ENCODE measurements at regions not wholly inside any gene's neighbourhood (a gene's known extent, or its start where the extent isn't known, plus 50 kb on each side); places are given as distances from the start of the nearest gene placed in this dataset.

- Histone ChIP-seq H2BK15ac (ENCODE audit: low read length) (no peak overlapping the region), H3K9me3 (ENCODE audit: insufficient read depth in 2 of 2, low read depth in 1 of 2, low read length in 1 of 2) (no peaks in the 10 kb centered on the region), H2BK12ac (ENCODE audit: low read depth, low read length) (no peak overlapping the region), H3K4me2 (ENCODE audit: insufficient read depth in 1 of 2, low read depth in 2 of 2, low read length in 2 of 2) (no peak overlapping the region), H4K91ac (replicated peaks; ENCODE audit: insufficient read length, low read length) (no peak overlapping the region), H2BK120ac (replicated peaks; ENCODE audit: low read depth, low read length) (no peak overlapping the region), H2AK5ac (ENCODE audit: low read depth, low read length) (no peak overlapping the region), H3K4ac (replicated peaks; ENCODE audit: insufficient read length, low read depth, low read length) (no peak overlapping the region), H3K56ac (replicated peaks; ENCODE audit: insufficient read length, low read depth, low read length) (no peak overlapping the region), H3K4me1 (replicated peaks in 1 of 4; ENCODE audit: control insufficient read depth in 3 of 4, insufficient read depth in 4 of 4, low read length in 3 of 4) (no peaks in the 10 kb centered on the region), H3K23me2 (ENCODE audit: low read depth, low read length) (no peaks in the 10 kb centered on the region), H3K27ac (ENCODE audit: low read depth, low read length) (no peak overlapping the region), H3K18ac (ENCODE audit: extremely low read depth, low read length) (no peak overlapping the region), H3K23ac (ENCODE audit: insufficient read length) (no peak overlapping the region), H4K20me1 (replicated peaks in 1 of 2; ENCODE audit: control insufficient read depth in 1 of 2, insufficient read depth in 2 of 2, low read length in 2 of 2) (no peaks in the 10 kb centered on the region), H3K9ac (replicated peaks in 1 of 4; ENCODE audit: extremely low read depth in 1 of 4, low read depth in 3 of 4, low read length in 3 of 4) (no peak overlapping the region), H3K79me2 (ENCODE audit: control insufficient read depth in 1 of 2, insufficient read depth in 2 of 2, low read length in 2 of 2) (no peaks in the 10 kb centered on the region), H3K36me3 (ENCODE audit: control insufficient read depth in 2 of 4, insufficient read depth in 4 of 4, low read length in 3 of 4) (no peaks in the 10 kb centered on the region), H2BK5ac (ENCODE audit: low read depth, low read length) (no peak overlapping the region), H2AFZ (ENCODE audit: low read length) (no peak overlapping the region), H2BK20ac (ENCODE audit: low read length) (no peak overlapping the region), H3K14ac (ENCODE audit: insufficient read length) (no peak overlapping the region), H3K79me1 (ENCODE audit: low read depth, low read length) (no peaks in the 10 kb centered on the region), H4K8ac (ENCODE audit: extremely low read depth, insufficient read depth, low read length) (no peak overlapping the region), H3K4me3 (ENCODE audit: extremely low read depth in 1 of 4, insufficient read depth in 2 of 4, low read depth in 3 of 4, low read length in 4 of 4) (no peak overlapping the region), H4K5ac (ENCODE audit: insufficient read length, low read depth, low read length) (no peak overlapping the region), H3K27me3 (replicated peaks in 1 of 4; ENCODE audit: control insufficient read depth in 3 of 4, extremely low read depth in 1 of 4, insufficient read depth in 3 of 4, low read length in 3 of 4) (no peaks in the 10 kb centered on the region)
- 93% methylated on average over 3 of the region's 3 CpGs; no CpG with 5 or more reads in 1 of the 2 experiments for WGBS, 2 experiments (ENCODE audit: extremely low coverage in 1 of 2, insufficient coverage in 1 of 2, insufficient read length in 1 of 2, insufficient replicate concordance in 2 of 2, low coverage in 1 of 2, low lambda C conversion rate in 2 of 2, missing lambda C conversion rate in 1 of 2)
- DNase-seq (ENCODE audit: low read depth in 1 of 2, low spot score in 2 of 2) (no peak), FAIRE-seq (no peak)
- POLR2A ChIA-PET (ENCODE audit: partially characterized antibody): no interaction called here
- TF ChIP-seq HDAC2 (IDR thresholded peaks at IDR 0.05; ENCODE audit: borderline replicate concordance in 1 of 2, low read depth in 2 of 2, low read length in 2 of 2) (no peak), CHD1 (IDR thresholded peaks at IDR 0.05; ENCODE audit: low read depth, low read length) (no peak), EZH2 (IDR thresholded peaks at IDR 0.05; ENCODE audit: low read depth, low read length, severe bottlenecking) (no peak), ZNF274 (IDR thresholded peaks at IDR 0.05; ENCODE audit: borderline replicate concordance, extremely low read depth, low read length) (no peak), CTBP2 (IDR thresholded peaks at IDR 0.05; ENCODE audit: borderline replicate concordance, insufficient read depth, insufficient read length, low read length) (no peak), SRF (IDR thresholded peaks at IDR 0.05; ENCODE audit: low read depth, low read length) (no peak), USF2 (IDR thresholded peaks at IDR 0.05; ENCODE audit: low read length) (no peak), MAX (IDR thresholded peaks at IDR 0.05) (no peak), KDM5A (IDR thresholded peaks at IDR 0.05; ENCODE audit: low read length) (no peak), RNF2 (IDR thresholded peaks at IDR 0.05; ENCODE audit: borderline replicate concordance, low read depth, low read length, missing control alignments, poor library complexity, severe bottlenecking) (no peak)
- CTCF ChIA-PET (ENCODE audit: partially characterized antibody): no interaction called here
These were observed 573.0 kb upstream of the ATXN7L3B start for GRCh38 chr12:73964641-73965040.

Measured in H1 (cell line).